ENCODE measurements at regions not wholly inside any gene's neighbourhood (a gene's known extent, or its start where the extent isn't known, plus 50 kb on each side); places are given as distances from the start of the nearest gene placed in this dataset.
A peak's percentile ranks its signal among the peaks of the same experiment; 100 is the strongest.

DNA sequence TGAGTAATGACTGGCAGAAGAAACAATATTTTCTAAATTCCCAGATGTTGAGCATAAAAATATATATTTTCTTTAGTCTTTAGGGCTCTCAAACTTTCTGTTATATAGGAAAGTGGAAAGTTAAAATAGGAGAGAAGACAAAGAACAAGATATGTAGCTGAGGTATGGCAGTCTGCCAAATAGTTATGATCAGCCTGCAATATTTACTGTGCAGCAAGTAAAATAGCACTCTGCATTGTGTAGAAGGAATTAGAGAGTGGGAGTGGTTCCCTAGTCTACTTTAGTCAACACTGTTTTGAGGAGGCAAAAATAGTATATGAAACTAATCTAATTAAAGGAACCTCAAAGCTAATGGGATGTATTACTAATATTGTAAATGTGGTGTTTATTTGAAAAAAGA lies 978.1 kb upstream of the ALCAM start:
- H3K27ac ChIP-seq (replicated peaks), result no peak overlapping the region
- no peak for TF ChIP-seq POLR2AphosphoS5 (IDR thresholded peaks at IDR 0.05; ENCODE audit: low read depth)
- TF ChIP-seq GABPA (IDR thresholded peaks at IDR 0.05; ENCODE audit: low read depth), result no peak
- TF ChIP-seq SPI1 (IDR thresholded peaks at IDR 0.05; ENCODE audit: borderline replicate concordance, low read depth), result no peak
- no peak for TF ChIP-seq REST (IDR thresholded peaks at IDR 0.05; ENCODE audit: insufficient replicate concordance, low read depth)
- TF ChIP-seq CTCF (IDR thresholded peaks at IDR 0.05; ENCODE audit: insufficient read depth, low read length), result no peak
- no peak overlapping the region for H3K4me3 ChIP-seq (replicated peaks; ENCODE audit: insufficient read depth, low read length)
- H3K27me3 ChIP-seq (ENCODE audit: insufficient read depth, poor library complexity, severe bottlenecking), result no peaks in the 10 kb centered on the region
- no peak for DNase-seq (ENCODE audit: low read depth in 1 of 2, low spot score in 1 of 2)

- H3K27me3 ChIP-seq (ENCODE audit: insufficient read depth, poor library complexity, severe bottlenecking), result no peaks in the 10 kb centered on the region
- no peak for TF ChIP-seq SPI1 (IDR thresholded peaks at IDR 0.05; ENCODE audit: borderline replicate concordance, low read depth)
- no peak for TF ChIP-seq CTCF (IDR thresholded peaks at IDR 0.05; ENCODE audit: insufficient read depth, low read length)
- no peak for TF ChIP-seq POLR2AphosphoS5 (IDR thresholded peaks at IDR 0.05; ENCODE audit: low read depth)
- TF ChIP-seq GABPA (IDR thresholded peaks at IDR 0.05; ENCODE audit: low read depth), result no peak
- no peak for TF ChIP-seq REST (IDR thresholded peaks at IDR 0.05; ENCODE audit: insufficient replicate concordance, low read depth)
- H3K27ac ChIP-seq (replicated peaks), result no peak overlapping the region
- no peak overlapping the region for H3K4me3 ChIP-seq (replicated peaks; ENCODE audit: insufficient read depth, low read length)
- DNase-seq (ENCODE audit: low read depth in 1 of 2, low spot score in 1 of 2), result peak in 1 of 2 experiments; percentile 6
Measured at GRCh38 chr3:104392327-104392726, 974.4 kb upstream of the ALCAM start.

GRCh38 chr3:104396974-104397669 lies 969.6 kb upstream of the ALCAM start:
- Histone ChIP-seq H3K4me3 (replicated peaks; ENCODE audit: insufficient read depth, low read length) (no peak overlapping the region), H3K27ac (replicated peaks) (no peak overlapping the region), H3K27me3 (ENCODE audit: insufficient read depth, poor library complexity, severe bottlenecking) (no peaks in the 10 kb centered on the region)
- no peak for TF ChIP-seq POLR2AphosphoS5 (IDR thresholded peaks at IDR 0.05; ENCODE audit: low read depth)
- TF ChIP-seq SPI1 (IDR thresholded peaks at IDR 0.05; ENCODE audit: borderline replicate concordance, low read depth), result no peak
- no peak for TF ChIP-seq GABPA (IDR thresholded peaks at IDR 0.05; ENCODE audit: low read depth)
- no peak for TF ChIP-seq REST (IDR thresholded peaks at IDR 0.05; ENCODE audit: insufficient replicate concordance, low read depth)
- no peak for TF ChIP-seq CTCF (IDR thresholded peaks at IDR 0.05; ENCODE audit: insufficient read depth, low read length)
- no peak for DNase-seq (ENCODE audit: low read depth in 1 of 2, low spot score in 1 of 2)

All from HL-60 (cell line).